ENCODE measurements at regions not wholly inside any gene's neighbourhood (a gene's known extent, or its start where the extent isn't known, plus 50 kb on each side); places are given as distances from the start of the nearest gene placed in this dataset.
A peak's percentile ranks its signal among the peaks of the same experiment; 100 is the strongest.

DNA sequence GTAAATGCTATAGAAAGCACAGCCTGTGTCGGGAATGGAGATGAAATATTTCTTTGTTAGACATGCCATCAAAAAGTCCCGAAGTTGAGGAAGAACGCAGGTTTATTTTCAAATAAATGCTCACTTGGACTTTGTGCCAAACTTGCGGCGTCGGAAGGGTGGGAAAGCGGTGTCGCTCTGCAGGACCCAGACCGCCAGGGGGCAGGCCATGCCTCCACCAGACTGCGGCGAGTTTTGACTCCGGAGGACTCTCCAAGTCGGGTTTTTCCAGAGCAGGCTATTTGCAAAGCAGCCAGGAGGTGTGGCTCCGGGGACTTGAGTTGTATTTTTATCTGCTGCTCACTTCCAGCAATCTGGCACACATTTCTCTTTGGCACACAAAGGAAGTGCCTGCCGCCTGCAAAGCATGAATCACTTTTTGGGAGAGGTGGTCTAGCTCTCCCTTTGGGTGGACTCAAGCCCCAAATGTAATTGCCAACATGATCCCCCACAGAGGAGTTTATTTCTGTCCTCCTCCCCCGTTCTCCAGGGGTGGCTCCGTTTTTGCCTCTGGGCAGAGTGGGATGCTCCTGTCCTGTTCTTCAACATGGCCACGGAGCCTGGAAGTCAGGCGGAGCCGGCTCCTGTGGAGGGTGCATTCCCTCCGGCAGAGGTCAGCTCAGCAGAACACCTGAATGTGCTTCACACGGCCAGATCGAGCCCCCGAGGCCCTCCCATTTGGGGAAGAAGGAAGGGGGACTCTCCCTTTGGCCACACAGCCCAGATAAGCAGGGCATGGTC is 82.3 kb upstream of the GPR26 start:
- no peak for DNase-seq

DNA sequence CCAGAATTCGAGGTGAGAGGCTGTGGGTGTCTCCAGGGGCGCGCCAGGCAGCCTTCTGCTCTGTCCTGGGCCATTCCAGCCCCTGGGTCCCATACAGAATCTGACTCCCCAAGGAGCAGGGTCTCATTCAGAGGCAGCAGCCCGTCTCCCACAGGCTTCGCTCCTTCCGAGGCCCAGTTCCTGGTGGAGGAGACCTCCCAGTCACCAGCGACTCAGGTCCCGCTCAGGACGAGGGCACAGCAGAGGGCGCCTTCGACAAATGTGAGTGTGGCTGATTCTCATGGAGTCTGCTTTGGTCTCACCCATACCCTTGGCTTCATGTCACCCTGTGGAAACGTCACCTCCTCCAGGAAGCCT is 81.8 kb upstream of the GPR26 start:
- no peak for DNase-seq

DNA sequence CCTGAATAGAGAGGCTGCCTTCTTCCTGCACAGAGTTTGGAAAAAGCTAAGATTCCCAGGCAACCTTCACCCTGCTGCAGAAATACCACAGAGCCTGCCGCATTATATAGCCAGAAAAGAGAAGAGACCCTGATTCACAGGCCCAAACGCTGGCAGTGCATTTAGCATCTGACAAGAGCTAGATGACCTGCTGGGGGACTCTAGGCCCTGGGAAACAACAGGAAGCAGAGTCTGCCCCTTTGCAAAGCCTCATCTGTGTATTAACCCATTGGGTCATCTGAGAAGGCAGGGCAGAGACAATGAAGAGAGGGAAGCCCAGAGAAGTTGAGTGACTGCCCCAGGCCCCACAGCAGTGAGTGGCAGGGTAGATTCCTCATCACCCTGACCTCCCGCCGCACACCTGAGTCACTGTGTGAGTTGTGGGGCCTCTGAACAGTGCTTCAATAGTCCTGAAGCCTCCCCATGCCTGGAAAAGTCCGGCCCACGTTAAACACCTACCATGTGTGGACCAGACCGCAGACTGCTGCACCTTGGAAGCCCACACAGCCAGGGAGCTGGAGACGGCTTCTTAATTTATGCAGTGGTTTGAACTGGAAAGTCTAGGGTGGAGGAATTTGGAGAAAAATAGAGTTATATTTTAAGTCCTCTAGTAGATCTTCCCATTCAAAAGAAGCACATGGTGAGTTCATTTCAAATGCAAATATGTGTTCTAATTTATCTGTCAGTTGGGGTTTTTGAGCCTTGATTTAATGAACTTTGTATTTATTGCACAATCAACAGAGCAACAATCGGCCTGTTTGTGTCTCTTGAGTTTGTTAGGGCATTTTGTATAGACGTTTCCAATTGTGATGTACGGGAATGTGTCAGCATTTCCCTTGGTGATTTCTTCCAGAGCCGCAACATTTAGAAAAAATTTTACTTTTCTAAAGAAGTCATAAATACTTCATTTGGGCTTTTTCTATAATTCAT is 80.4 kb upstream of the GPR26 start:
- DNase-seq = no peak

DNA sequence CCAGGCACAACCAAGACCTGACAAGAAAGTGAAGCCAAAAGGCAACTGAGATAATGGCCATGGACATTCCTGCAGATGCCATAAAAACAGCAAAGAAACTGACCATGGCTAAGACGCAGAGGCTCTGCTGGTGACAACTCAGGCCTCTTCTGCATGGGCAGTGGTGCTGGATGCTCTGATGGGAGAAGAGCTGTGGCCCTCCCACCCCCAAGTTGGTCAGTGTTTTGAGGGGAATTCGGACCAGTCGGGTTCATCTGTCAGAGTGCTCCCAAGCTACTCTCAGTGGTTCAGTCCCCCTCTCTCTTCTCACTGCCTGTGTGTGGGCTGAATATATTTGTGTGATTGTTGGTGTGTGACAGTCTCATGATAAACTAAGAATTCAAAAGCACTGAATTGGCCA is 79.0 kb upstream of the GPR26 start:
- DNase-seq = no peak

DNA sequence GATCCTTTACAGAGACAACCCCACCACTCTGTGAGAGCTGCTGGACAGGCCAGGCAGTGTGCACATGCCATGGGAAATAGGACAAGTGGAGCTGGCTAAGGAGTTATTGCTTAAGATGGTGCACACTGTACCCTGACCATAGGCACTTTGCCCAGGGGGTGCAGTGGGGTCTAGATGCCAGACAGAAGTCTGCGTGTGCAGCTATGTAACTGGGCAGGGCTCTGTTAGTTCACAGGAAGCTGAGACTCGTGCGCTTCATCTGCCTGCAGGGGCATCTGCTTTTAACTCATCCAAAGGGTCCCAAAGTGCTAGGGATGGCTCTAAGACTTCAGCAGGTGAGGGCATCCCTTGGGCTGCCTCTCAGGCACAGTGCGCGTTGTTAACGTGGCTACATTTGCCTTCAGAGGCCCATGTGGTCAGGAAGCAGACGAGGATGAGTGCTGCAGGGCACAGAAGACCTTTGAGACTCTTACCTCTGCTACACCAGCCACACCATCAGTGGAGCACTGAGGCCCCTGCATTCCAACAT is 77.7 kb upstream of the GPR26 start:
- no peak for DNase-seq

DNA sequence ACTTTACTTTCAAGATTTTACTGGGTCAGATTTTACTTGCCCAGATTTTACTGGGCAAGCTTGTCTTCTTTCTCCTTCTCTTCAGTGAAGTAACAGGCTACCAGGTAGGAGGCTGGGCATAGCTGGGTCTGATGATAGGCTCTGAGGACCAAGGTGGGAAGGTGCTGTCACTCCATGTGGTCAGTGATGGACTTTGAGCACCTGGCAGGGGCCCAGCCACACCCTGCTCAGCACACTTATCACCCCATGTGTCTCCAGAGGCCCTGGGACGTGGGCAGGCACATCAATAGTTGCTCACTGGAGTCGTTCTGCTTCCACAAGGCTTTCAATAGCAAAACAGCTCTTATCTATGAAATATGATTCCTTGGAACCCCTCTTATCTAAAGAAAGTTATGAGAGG is 70.5 kb upstream of the GPR26 start:
- no peak for DNase-seq

DNA sequence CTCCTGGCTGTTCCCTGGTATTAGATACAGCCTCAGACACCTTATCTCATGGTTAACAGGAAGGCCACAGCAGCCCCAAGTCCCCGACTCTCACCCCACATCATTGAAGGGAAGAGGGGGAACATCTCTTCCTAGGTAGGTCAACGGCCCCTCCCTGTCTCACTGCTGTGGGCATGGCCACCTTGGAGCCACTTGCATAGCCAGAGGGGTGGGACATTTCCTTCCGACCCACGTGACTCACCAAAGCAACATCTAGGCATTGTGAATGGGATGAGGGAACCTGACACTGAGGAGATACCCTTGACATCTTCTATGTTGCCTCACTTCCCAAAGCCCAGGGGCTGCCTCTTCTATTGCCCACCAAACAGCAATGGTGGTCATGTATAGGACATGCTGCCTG is 68.5 kb upstream of the GPR26 start:
- no peak for DNase-seq

DNA sequence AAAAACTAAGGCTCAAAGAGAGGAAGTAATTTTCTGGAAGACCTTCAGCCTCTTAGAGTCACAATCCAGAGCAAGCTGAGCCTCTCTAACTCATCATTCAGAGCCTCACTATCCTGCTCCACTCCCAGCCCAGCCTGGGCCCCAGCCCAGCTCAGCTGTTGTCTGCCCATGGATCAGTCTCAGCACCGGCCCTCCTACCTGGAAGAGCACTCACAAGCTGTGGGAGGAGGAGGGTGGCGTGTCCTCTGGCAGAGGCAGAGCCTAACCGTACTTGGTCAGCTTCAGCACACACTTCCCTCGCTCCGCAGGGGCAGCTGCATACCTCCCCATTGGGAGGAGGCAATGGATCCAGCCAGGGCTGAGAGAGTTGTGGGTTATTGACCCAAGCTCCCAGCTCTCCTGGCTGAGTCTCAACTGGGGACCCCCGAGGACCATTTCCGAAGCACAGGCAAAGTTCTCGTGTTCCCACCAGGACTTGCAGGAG is 66.7 kb upstream of the GPR26 start:
- no peak for DNase-seq

DNA sequence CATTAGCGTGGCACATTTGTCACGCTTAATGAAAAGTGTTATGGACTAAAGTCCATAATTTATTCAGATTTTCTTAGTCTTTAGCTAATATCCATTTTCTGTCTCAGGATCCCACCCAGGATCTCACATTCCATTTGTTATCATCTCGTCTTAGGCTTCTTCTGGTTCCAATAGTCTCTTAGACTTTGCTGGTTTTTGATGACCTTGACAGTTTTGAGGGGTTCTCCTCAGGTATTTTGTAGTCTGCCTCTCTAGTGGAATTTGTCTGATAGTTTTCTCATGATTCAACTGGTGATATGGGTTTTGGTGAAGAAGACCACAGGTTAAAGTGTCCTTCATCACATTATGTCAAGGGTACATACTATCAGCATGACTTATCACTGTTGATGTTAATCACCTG is 66.0 kb upstream of the GPR26 start:
- no peak for DNase-seq

DNA sequence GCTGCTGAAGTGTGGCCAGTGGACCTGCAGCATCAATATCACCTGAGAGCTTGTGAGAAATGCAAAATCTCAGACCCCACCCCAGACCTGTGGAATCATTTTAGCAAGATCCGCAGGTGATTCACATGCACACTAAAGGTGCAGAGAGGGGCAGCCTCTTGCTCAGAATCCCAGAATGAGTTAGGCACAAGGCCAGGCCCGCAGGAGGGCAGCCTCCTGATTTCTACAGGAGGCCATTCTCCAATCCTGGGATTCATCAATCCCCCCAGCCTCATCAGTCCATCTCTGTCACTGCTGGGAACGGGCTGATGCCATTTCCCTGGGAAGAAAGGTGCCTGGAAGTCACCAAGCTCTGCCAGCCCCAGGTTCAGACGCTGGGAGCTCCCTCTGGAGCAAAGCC is 63.0 kb upstream of the GPR26 start:
- no peak for DNase-seq

DNA sequence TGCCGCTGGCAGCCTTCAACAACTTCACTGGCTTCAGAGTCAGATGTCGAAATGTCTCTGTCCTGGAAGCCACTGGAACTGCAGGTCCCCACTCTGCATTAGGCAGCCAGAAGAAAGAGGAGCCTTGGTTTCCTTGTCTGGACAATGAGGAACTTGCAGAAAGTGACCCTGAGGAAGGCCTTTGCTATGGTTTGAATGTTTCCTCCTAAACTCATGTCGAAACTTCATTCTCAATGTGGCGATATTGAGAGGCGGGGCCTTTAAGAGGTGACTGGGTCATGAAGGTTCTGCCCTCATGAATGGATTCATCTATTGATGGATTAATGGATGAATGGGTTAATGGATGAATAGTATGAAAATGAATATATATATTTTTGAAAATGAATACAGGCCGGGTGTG is 61.6 kb upstream of the GPR26 start:
- no peak for DNase-seq

DNA sequence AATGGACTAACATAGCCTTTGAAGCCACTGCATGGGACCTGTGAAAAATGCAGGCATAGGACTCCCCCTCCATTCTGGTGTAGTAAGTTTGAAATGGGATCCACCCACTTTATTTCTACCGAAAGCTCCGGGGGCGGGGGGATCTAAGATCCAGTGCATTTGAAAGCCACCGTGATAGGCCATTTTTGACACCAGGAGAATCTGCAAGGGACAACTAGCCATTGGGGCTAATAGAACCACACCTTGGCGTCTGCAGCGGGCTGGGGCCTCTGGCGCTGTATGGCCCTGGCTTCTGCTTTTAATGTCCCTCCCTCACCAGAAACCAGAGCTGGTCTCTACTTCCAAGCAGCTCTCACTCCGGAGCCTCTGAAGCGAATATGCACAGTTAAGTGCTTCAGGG is 60.1 kb upstream of the GPR26 start:
- no peak for DNase-seq

DNA sequence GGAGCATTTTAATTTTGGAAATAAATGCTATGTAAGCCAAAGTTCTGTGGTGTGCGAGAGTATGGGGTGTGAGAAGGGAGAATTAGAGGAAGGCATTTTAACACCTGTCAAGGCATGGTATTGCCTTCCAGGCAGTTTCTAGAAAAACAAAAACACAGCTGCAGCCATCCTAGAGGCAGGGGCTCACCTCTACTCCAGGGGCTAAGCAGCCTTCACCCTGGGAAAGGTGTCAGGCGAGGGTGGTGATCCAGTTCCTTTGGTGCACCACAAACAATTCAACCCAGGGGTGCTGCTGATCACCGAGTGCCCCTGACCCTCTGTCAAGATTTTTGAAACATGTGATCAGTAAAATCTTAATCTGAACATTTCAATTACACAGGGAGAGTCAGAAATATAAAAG is 59.2 kb upstream of the GPR26 start:
- no peak for DNase-seq

DNA sequence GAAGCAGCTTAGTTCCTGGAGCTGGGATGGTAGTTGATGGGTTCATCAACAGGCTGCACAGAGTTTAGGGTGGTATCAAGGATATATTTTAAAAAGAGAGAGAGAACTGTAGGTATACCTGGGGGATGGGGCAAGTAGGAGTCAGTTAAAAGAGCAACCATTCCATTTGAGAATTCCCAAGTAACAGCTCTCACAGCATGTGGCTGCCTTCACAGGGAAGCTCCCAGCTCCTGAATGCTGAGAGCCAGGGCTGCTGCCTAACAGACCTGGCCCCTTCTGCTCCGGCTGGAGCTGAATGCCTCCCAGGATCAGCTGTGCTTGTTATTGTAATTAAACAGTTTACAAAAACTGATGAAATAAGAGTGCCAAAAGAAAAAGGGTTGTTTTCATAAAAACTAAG is 58.8 kb upstream of the GPR26 start:
- no peak for DNase-seq

DNA sequence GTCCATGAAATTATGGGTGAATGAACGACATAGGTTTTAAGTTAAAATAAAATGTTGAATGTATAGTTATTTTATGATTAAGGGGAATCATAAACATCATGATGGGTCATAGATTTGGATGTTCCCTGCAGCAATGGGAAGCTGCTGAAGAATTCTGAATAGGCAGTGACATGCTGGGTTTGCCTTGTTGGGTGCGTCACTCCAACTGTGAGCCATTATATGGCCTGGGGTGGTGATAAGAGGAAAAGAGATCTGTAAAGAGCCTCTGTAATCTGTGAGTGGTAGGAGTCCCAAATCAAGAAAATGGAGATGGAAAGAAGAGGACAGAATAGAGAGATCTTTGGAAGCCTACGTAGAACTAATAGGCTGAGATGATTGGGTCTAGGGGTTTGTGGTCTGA is 58.1 kb upstream of the GPR26 start:
- no peak for DNase-seq

DNA sequence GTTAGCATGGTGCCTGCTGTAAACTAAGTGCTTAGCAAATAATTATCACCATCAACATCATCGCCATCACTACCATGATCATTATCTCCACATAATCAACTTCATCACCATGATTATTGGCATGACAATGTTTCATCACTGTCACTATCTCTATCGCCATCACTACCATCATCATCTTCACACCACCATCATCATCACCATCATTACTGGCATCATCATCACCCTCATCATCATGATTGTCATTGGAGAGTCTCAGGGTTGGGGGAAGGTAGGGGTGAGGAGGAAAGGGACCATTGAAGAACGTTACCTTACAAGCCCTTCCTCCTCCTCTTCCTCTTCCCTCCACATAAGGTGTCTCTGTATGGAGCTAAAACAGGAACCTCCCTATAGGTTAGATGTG is 54.9 kb upstream of the GPR26 start:
- DNase-seq = no peak

DNA sequence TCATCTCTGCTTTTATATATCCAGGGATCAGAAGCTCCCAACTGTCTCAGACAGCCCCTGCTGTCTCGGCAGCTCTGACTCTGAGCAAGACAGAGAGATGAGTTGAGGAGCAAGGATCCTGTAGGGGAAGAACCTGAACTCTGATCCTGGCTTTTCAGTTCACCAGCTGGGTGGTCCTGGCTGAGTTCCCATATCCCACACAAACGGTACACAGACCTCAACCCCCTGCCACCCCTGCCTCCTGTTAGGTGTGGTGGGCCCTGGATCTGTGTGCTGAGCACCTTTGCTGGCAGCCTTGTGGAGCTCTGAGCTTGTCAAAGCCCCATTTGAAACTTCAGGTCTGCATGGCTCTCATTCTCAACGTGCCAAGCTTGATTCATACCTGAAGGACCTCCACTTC is 54.3 kb upstream of the GPR26 start:
- DNase-seq = no peak

DNA sequence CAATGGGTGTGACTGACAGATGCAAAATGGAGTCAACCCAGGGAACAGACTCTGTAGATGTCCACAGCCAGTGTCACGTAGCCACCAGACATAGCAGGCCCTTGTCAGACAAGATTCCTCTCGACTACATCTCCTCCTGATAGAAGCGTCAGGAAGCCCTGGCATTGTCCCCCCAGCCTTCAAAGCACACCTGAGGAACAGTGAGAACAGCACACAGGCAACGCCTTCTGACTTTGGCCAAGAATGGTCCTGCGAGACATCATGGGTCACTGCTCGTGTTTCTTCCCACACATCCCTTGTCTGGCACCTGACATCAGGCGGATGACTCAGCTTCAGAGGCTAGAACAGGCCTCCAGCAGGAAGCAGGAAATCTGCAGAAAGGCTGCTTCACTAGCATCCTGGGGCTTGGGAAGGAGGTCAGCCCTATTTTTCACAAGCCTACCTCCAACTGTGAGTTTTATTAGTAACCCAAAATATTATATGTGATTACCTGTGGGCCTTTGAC is 52.8 kb upstream of the GPR26 start:
- DNase-seq = no peak

DNA sequence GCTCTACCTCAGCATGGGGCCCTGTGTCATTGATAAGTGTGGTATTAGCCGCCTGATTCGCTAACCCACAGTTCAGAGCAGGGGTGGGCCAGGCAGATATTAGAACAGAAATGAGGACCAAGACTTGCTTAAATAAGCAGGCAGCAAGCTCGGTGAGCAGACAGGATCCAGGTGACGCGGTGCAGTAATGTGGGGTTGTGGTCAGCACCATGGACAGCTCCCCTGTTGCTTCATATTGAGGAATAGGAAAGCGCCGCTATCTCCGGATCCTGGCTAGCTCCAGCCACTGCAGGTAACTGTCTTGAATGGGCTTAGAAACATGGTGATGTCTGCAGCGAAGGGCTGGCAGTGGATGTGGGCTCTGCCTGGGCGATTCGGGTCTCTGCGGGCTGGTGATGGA is 51.3 kb upstream of the GPR26 start:
- peak; percentile 36 for DNase-seq
